ENCODE measurements at regions not wholly inside any gene's neighbourhood (a gene's known extent, or its start where the extent isn't known, plus 50 kb on each side); places are given as distances from the start of the nearest gene placed in this dataset.

GRCh38 chr4:184526228-184526627 is 51.9 kb upstream of the IRF2 start:
- TF ChIP-seq CTCF (IDR thresholded peaks at IDR 0.05) (no peak), POLR2A (IDR thresholded peaks at IDR 0.05) (no peak), EP300 (IDR thresholded peaks at IDR 0.05) (no peak)
